Upper lobe of right lung (tissue), 1 donor: ENCODE measurements at regions not wholly inside any gene's neighbourhood (a gene's known extent, or its start where the extent isn't known, plus 50 kb on each side); places are given as distances from the start of the nearest gene placed in this dataset.
"Not testable (repeated sequence)": the region's sequence is repeated elsewhere in the genome, so short reads cannot be mapped to it uniquely, and the experiment has no call there.

Experiments used
- ATAC-seq: fragments of 200-7000 bp; cut with Tn5 transposase; one replicate; pipeline ENCODE4 v1.9.1; 2020; ENCODE audit warnings: mild to moderate bottlenecking, moderate library complexity
- DNase-seq: peaks from one replicate; pipeline ENCODE4 v3.0.0-alpha.2; 2020
- H3K27ac ChIP-seq: fragments of 200-600 bp; one replicate; pipeline ENCODE4 v1.8.0; 2022
- H3K27me3 ChIP-seq: fragments of 200-600 bp; one replicate; pipeline ENCODE4 v1.8.0; 2022; ENCODE audit warnings: mild to moderate bottlenecking
- H3K36me3 ChIP-seq: fragments of 200-600 bp; one replicate; pipeline ENCODE4 v1.8.0; 2022
- H3K4me1 ChIP-seq: fragments of 200-600 bp; one replicate; pipeline ENCODE4 v1.8.0; 2022
- H3K4me3 ChIP-seq: fragments of 200-600 bp; one replicate; pipeline ENCODE4 v1.8.0; 2022; ENCODE audit warnings: mild to moderate bottlenecking
- H3K9me3 ChIP-seq: fragments of 200-600 bp; one replicate; pipeline ENCODE4 v1.8.0; 2022
- CTCF ChIP-seq: fragments of 200-600 bp; IDR thresholded peaks from one replicate; pipeline ENCODE4 v1.8.0; 2022; ENCODE audit warnings: antibody characterized with exemption
- intact Hi-C: fragments of 100-400 bp; cut with DNase I; formaldehyde crosslinking; loops from one replicate; pipeline ENCODE4 v1.11.0; 2022
- donor health status: DM: no; HTN: yes; CAD: no; lungs with severe emphysema.

GRCh38 chr12:83313827-83314226 is 627.1 kb downstream of the TMTC2 start:
- ATAC-seq, result no peak
- DNase-seq, result no peak
- no peak for TF ChIP-seq CTCF

GRCh38 chr12:83313322-83313721 is 626.6 kb downstream of the TMTC2 start:
- Histone ChIP-seq H3K4me3 (no peak overlapping the region), H3K4me1 (no peaks in the 10 kb centered on the region), H3K9me3 (no peaks in the 10 kb centered on the region), H3K36me3 (no peaks in the 10 kb centered on the region), H3K27me3 (no peaks in the 10 kb centered on the region), H3K27ac (no peak overlapping the region)
- TF ChIP-seq CTCF, result no peak
- no peak for ATAC-seq
- no peak for DNase-seq
- intact Hi-C loops, result no loop called here

More at GRCh38 chr12:83313827-83314226, 627.1 kb downstream of the TMTC2 start:
- Histone ChIP-seq H3K4me1 (no peaks in the 10 kb centered on the region), H3K27me3 (no peaks in the 10 kb centered on the region), H3K4me3 (no peak overlapping the region), H3K9me3 (no peaks in the 10 kb centered on the region), H3K27ac (no peak overlapping the region), H3K36me3 (no peaks in the 10 kb centered on the region)
- intact Hi-C loops, result no loop called here

- no peaks in the 10 kb centered on the region for H3K4me1 ChIP-seq
- no peak for TF ChIP-seq CTCF
- no peaks in the 10 kb centered on the region for H3K9me3 ChIP-seq
- no peaks in the 10 kb centered on the region for H3K27me3 ChIP-seq
- intact Hi-C loops, result no loop called here
- H3K36me3 ChIP-seq, result no peaks in the 10 kb centered on the region
- H3K27ac ChIP-seq, result no peak overlapping the region
- H3K4me3 ChIP-seq, result no peak overlapping the region
- DNase-seq, result no peak
- no peak for ATAC-seq
Measured at GRCh38 chr12:83276904-83277303, 590.2 kb downstream of the TMTC2 start.

GRCh38 chr12:83271201-83271600 is 584.5 kb downstream of the TMTC2 start:
- H3K4me1 ChIP-seq, result no peaks in the 10 kb centered on the region
- no peak for DNase-seq
- no peak overlapping the region for H3K4me3 ChIP-seq
- intact Hi-C loops, result no loop called here
- H3K27ac ChIP-seq, result no peak overlapping the region
- ATAC-seq, result no peak
- TF ChIP-seq CTCF, result no peak
- no peaks in the 10 kb centered on the region for H3K36me3 ChIP-seq
- H3K9me3 ChIP-seq, result no peaks in the 10 kb centered on the region
- H3K27me3 ChIP-seq, result no peaks in the 10 kb centered on the region

GRCh38 chr12:83265808-83266207 is 579.1 kb downstream of the TMTC2 start:
- no peak for TF ChIP-seq CTCF
- Histone ChIP-seq H3K9me3 (no peaks in the 10 kb centered on the region), H3K36me3 (no peaks in the 10 kb centered on the region), H3K27ac (no peak overlapping the region), H3K27me3 (no peaks in the 10 kb centered on the region), H3K4me1 (no peaks in the 10 kb centered on the region), H3K4me3 (no peak overlapping the region)
- no peak for ATAC-seq
- intact Hi-C loops, result no loop called here
- no peak for DNase-seq

GRCh38 chr12:83261998-83262397 is 575.3 kb downstream of the TMTC2 start:
- Histone ChIP-seq H3K9me3 (no peaks in the 10 kb centered on the region), H3K4me1 (no peaks in the 10 kb centered on the region), H3K27me3 (no peaks in the 10 kb centered on the region), H3K4me3 (no peak overlapping the region), H3K27ac (no peak overlapping the region), H3K36me3 (no peaks in the 10 kb centered on the region)
- no peak for TF ChIP-seq CTCF
- ATAC-seq (no peak), DNase-seq (no peak)
- intact Hi-C loops, result no loop called here

GRCh38 chr12:83260126-83260525 is 573.4 kb downstream of the TMTC2 start:
- H3K4me3 ChIP-seq, H3K4me1 ChIP-seq, intact Hi-C loops, DNase-seq, H3K27me3 ChIP-seq, ATAC-seq, H3K9me3 ChIP-seq, H3K27ac ChIP-seq, H3K36me3 ChIP-seq: not testable (repeated sequence)
